Osteocyte (in vitro differentiated cells): ENCODE measurements at regions not wholly inside any gene's neighbourhood (a gene's known extent, or its start where the extent isn't known, plus 50 kb on each side); places are given as distances from the start of the nearest gene placed in this dataset.

ENCODE experiments used
- DNase-seq: peaks from one replicate; pipeline ENCODE4 v3.0.0; 2021; ENCODE audit warnings: mixed read lengths; ENCODE audit not compliant: unreplicated experiment; ENCODE audit errors: extremely low spot score
- H3K27ac Mint-ChIP-seq: one replicate; pipeline ENCODE4 v1.8.0; 2021; ENCODE audit warnings: mild to moderate bottlenecking, mixed read lengths; ENCODE audit not compliant: unreplicated experiment
- H3K27me3 Mint-ChIP-seq: one replicate; pipeline ENCODE4 v1.8.0; 2021; ENCODE audit warnings: mixed read lengths; ENCODE audit not compliant: unreplicated experiment
- H3K36me3 Mint-ChIP-seq: one replicate; pipeline ENCODE4 v1.8.0; 2021; ENCODE audit warnings: mixed read lengths; ENCODE audit not compliant: unreplicated experiment
- H3K4me1 Mint-ChIP-seq: one replicate; pipeline ENCODE4 v1.8.0; 2021; ENCODE audit warnings: mixed read lengths; ENCODE audit not compliant: unreplicated experiment
- H3K4me3 Mint-ChIP-seq: one replicate; pipeline ENCODE4 v1.8.0; 2021; ENCODE audit warnings: mild to moderate bottlenecking, moderate library complexity, mixed read lengths; ENCODE audit not compliant: unreplicated experiment
- H3K9me3 Mint-ChIP-seq: one replicate; pipeline ENCODE4 v1.8.0; 2021; ENCODE audit warnings: mixed read lengths; ENCODE audit not compliant: unreplicated experiment
- TF ChIP-seq, protein P1 (sequence below): fragments of 200-600 bp; sonication (generic); IDR thresholded peaks from 2 replicates; pipeline ENCODE4 v1.5.0; 2021; ENCODE audit warnings: antibody characterized with exemption, mild to moderate bottlenecking, moderate library complexity

DNA sequence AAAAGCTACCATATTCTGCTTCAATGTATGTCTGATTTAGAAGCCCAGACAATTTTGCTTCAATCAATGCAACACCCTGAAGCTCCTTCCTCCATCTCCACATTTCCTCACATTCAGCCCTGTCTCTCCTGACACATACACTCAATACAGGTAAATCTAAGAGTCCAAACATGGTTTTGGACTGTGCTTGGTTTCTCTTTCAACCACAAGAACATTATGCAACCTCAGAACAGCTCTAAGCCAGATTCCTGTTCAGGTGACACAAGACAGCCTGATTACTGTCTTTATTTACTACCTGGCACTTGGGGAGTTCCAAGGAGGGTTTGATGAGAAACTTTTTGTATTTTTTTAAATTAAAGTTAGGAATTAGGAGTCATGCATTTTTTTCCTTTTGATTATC is 307.5 kb upstream of the SLIT2 start:
- no peak for DNase-seq
- no peaks in the 10 kb centered on the region for H3K36me3 Mint-ChIP-seq
- no peaks in the 10 kb centered on the region for H3K27me3 Mint-ChIP-seq
- peaks cover 46% of the 10 kb centered on the region for H3K4me1 Mint-ChIP-seq
- TF ChIP-seq, protein P1, sequence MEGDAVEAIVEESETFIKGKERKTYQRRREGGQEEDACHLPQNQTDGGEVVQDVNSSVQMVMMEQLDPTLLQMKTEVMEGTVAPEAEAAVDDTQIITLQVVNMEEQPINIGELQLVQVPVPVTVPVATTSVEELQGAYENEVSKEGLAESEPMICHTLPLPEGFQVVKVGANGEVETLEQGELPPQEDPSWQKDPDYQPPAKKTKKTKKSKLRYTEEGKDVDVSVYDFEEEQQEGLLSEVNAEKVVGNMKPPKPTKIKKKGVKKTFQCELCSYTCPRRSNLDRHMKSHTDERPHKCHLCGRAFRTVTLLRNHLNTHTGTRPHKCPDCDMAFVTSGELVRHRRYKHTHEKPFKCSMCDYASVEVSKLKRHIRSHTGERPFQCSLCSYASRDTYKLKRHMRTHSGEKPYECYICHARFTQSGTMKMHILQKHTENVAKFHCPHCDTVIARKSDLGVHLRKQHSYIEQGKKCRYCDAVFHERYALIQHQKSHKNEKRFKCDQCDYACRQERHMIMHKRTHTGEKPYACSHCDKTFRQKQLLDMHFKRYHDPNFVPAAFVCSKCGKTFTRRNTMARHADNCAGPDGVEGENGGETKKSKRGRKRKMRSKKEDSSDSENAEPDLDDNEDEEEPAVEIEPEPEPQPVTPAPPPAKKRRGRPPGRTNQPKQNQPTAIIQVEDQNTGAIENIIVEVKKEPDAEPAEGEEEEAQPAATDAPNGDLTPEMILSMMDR, result no peak
- no peak overlapping the region for H3K4me3 Mint-ChIP-seq
- peaks cover 4% of the 10 kb centered on the region for H3K9me3 Mint-ChIP-seq
- H3K27ac Mint-ChIP-seq, result peak overlapping the region; percentile 59

DNA sequence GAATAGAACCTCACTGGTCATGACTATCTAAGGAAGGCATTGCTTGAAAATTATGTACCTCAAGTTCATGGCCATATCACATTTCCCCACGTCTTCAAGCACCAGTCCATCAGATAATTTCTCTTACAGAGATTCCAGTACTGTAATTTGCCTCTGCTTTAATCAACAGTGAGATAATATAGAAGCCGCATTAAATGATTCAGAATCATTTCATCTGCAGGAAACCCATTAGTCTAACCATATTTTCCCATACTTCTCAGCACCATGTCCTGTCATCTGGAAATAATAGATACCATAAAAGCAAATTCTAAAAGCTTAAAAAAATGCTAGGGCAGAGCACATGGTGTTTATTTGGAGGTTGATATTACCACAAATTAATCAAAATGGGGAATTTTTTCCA is 310.3 kb upstream of the SLIT2 start:
- TF ChIP-seq, protein P1, result no peak
- no peak overlapping the region for H3K27ac Mint-ChIP-seq
- no peak overlapping the region for H3K4me3 Mint-ChIP-seq
- no peaks in the 10 kb centered on the region for H3K9me3 Mint-ChIP-seq
- no peaks in the 10 kb centered on the region for H3K27me3 Mint-ChIP-seq
- no peaks in the 10 kb centered on the region for H3K36me3 Mint-ChIP-seq
- peaks cover 35% of the 10 kb centered on the region for H3K4me1 Mint-ChIP-seq
- DNase-seq, result no peak

DNA sequence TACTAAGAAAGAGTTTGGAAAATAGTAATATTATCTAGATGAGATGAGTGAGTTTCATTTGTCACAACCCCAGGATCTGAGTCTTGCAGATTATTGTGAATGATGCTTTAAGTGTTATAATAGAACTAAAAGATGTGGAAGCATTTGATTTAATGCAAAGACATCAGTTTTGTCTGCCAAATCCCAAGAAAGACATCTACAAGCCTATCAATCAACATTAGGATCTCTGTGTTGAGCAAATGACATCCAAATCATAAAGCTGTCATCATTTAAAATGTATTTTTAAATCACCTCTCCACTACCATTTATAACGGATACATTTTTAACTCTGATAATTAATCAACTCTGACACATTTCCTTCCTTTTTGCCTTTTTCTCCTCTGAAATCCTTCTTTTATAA is 310.8 kb upstream of the SLIT2 start:
- DNase-seq, result no peak
- no peak overlapping the region for H3K27ac Mint-ChIP-seq
- TF ChIP-seq, protein P1, result no peak
- H3K27me3 Mint-ChIP-seq, result no peaks in the 10 kb centered on the region
- no peaks in the 10 kb centered on the region for H3K36me3 Mint-ChIP-seq
- no peak overlapping the region for H3K4me3 Mint-ChIP-seq
- peaks cover 36% of the 10 kb centered on the region for H3K4me1 Mint-ChIP-seq
- no peaks in the 10 kb centered on the region for H3K9me3 Mint-ChIP-seq

DNA sequence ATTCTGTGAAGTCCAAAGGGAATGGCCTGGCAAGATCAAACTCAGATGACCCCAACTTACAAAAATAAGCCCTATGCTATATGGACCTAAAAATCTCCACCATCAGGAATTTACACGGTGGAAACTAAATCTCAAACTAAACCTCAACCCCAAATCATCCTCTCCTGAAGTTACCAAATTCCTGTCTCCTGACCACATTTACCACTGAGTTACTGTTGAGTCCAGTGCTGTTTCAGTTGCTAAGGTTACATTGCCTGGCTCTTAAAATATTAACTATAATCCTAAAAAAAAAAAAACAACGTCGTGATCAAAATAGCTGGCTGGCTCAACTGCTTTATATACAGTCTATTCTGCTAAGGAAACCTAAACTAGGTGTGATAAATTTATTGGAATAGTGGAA is 315.2 kb upstream of the SLIT2 start:
- no peaks in the 10 kb centered on the region for H3K9me3 Mint-ChIP-seq
- TF ChIP-seq, protein P1, result no peak
- H3K4me1 Mint-ChIP-seq, result peaks cover 11% of the 10 kb centered on the region
- no peak for DNase-seq
- no peaks in the 10 kb centered on the region for H3K36me3 Mint-ChIP-seq
- H3K4me3 Mint-ChIP-seq, result no peak overlapping the region
- H3K27ac Mint-ChIP-seq, result peak overlapping the region; percentile 77
- H3K27me3 Mint-ChIP-seq, result no peaks in the 10 kb centered on the region

DNA sequence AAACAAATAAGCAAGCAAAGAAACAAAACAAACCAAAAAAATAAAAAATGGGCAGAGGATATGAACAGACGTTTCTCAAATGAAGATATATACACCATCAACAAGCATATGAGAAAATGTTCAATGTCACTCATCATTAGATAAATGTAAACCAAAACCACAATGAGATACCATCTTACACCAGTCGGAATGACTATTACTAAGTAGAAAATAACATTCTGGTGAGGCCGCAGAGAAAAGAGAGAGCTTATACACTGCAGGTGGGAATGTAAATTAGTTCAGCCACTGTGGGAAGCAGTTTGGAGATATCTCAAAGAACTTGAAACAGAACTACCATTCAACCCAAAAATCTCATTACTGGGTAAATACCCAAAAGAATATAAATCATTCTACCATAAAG is 321.0 kb upstream of the SLIT2 start:
- Mint-ChIP-seq H3K27me3 (no peaks in the 10 kb centered on the region), H3K9me3 (no peaks in the 10 kb centered on the region), H3K36me3 (no peaks in the 10 kb centered on the region), H3K27ac (no peak overlapping the region), H3K4me1 (peaks cover 4% of the 10 kb centered on the region), H3K4me3 (no peak overlapping the region)
- no peak for DNase-seq
- TF ChIP-seq, protein P1, result no peak
